NCI-H446 treated with DMSO at 0.1 percent for 48 hours (cell line): ENCODE measurements at regions not wholly inside any gene's neighbourhood (a gene's known extent, or its start where the extent isn't known, plus 50 kb on each side); places are given as distances from the start of the nearest gene placed in this dataset.
"Not testable (repeated sequence)": the region's sequence is repeated elsewhere in the genome, so short reads cannot be mapped to it uniquely, and the experiment has no call there.

Experiments used
- DNase-seq: peaks from one replicate; lab custom pipeline; 2025; lab: John Stamatoyannopoulos, UW

DNA sequence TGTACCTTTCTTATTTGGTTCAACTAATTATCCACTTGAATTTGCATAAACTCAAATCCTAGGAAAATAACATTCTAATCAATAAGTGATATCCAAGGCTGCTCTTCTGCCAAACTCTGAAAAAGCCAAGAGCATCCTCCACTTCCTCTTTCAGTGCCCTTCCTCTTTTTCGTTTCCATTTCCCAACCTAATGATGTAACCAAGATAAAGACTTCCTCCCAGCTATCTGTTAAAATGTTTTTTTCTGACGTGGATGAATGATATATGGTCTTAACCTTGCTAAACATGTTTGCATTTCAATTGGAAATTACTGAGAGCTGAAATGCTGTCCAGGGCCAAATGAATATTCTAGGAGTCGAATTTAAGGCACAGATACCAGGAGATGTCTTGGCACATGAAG, 459.5 kb upstream of the PDE3A start:
- DNase-seq = no peak

DNA sequence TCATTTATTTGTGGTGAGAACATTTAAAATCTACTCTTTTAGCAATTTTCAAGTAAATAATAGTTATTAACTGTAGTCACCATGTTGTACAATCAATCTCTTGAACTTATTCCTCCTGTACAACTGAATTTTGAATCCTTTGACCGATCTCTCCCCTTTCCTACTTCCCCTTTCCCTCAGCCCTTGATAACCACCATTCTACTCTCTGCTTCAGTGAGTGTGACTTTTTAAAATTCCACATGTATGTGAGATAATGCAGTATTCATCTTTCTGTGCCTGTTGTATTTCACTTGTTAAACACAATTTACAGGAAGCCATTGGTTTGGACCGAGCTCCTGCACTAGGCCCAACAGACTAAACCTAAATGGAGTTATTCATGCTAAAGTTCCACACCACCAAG, 458.9 kb upstream of the PDE3A start:
- no peak for DNase-seq

DNA sequence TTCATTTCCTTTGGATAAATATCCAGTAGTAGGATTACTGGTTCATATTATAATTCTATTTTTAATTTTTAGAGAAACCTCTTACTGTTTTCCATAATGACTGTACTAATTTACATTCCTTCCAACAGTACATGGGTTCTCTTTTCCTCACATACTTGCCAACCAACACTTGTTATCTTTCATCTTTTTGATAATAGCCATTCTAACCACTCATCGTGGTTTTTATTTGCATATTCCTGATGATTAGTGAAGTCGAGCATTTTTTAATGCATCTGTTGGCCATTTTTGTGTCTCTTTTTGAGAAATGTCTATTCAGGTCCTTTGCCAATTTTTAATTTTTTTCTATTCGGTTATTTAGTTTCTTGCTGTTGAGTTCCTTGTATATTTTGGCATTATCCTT, 457.7 kb upstream of the PDE3A start:
- DNase-seq = no peak

DNA sequence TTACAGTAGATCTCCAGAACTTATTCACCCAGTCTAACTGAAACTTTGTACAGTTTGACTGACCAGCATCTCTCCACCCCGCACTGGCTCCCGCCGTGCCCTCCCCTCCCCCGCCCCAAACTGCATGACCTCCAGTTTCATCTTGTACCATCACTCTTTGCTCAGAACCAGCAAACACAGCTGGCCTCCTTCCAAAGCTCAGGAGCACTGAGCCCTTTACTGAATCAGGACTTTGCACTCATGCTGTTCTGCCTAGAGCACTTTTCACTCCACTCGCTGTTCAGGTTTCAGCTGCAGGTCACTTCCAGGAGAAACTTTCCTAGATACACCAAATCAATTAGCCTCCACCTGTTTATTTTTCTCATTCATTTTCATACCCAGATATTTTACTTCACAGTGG, 455.3 kb upstream of the PDE3A start:
- no peak for DNase-seq

DNA sequence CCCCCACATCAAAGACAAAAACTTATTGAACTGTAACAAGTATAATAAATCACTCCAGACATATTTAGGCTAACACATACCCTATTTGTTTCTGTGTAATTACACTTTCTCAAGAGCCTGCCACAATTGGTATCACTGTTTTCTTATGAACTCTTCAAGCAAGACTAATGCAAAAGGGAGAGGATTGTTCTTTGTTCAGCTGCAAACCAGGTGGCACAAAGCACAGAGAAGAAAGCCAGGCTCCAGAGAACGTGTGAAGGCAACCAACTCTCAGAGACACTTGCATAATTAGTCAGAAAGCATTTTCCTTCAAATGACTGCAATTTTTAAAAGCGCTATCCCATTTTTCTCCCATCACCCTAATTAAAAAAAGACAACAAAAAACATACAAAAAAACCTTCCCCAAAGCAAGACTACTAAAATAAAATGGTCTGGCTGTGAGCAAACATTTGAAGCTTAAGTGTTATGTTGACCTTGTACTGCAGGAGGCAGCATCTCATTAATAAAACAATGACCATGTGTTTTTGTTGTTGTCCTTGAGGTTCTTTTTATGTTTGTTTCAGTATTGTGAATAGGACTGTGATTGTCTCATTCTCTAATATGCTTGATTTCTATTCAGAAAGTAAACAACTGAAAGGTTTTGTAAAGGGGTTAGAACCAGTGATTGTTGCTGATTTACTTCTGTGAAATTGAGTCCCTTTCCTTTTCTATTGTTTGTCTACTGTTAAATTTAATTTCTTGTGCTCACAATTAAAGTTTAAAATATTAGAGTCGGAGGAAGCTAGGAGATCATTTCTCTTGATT, 452.7 kb upstream of the PDE3A start:
- peak; percentile 51 for DNase-seq

DNA sequence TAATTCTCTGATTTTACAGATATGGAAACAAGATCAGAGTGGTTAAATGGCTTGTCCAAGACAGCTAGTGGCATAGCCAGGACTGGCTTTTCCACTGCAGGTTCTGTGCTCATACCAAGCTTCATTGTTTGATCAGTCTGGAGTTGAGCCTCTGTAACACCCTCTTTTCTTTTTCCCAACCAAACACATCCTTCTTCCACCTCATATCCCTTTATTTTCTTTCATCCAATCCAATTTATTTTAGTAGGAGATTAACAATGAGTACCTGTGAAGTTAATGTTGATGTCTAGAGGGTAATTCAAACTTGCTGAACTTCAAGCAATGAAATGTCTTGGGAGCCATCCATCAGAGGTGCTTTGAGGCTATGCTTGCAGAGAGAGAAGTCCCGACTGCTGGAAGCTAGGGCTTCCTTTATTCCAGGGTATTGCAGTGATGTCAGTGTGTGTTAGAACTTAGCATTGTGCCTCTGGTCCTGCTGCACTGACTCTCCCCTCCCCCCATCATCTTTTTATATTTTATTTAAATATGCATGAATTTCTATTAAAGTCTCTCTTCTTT, 452.1 kb upstream of the PDE3A start:
- DNase-seq = no peak

DNA sequence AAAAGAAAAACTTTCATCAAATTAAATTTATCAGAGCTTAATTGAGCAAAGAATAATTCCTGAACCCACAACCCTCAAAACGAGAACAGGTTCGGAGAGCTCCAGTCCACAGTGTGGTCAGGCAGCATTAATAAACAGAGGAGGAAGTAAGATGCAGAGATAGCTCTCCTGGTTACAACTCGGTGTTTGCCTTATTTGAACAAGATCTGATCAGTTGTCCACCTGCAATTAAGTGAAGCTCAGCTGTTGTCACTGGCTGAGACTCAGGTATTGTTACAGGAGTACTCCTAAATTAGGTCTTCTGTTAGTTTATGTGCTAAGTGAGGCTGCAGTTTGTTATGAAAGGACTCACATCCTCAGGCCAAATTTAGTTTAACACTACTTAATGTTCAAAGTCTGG, 451.4 kb upstream of the PDE3A start:
- no peak for DNase-seq

DNA sequence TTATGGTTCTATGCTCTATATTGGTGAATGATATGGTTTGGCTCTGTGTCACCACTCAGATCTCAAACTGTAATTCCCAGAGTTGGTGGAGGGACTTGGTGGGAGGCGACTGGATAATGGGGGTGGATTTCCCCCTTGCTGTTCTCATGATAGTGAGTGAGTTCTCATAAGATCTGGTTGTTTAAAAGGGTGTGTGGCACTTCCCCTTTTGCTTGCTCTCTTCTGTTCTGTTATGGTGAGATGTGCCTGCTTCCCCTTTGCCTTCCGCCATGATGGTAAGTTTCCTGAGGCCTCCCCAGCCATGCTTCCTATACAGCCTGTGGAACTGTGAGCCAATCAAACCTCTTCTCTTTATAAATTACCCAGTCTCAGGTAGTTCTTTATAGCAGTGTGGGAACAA, 446.6 kb upstream of the PDE3A start:
- not testable (repeated sequence) for DNase-seq

DNA sequence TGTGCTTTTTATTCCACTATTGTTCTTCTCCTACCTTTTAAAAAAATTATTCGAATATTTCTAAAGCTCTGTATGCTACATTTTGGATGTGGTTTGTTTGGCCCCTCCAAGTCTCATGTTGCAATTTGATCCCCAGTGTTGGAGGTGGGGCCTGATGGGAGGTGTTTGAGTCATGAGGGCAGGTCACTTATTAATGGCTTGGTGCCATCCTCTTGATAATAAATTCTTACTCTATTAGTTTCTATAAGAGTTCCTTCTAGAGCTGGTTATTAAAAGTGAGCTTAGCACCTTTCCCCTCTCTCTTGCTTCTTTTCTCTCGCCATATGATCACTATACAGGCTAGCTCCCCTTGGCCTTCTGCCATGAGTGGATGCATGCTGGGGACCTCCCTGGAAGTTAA, 445.6 kb upstream of the PDE3A start:
- no peak for DNase-seq

DNA sequence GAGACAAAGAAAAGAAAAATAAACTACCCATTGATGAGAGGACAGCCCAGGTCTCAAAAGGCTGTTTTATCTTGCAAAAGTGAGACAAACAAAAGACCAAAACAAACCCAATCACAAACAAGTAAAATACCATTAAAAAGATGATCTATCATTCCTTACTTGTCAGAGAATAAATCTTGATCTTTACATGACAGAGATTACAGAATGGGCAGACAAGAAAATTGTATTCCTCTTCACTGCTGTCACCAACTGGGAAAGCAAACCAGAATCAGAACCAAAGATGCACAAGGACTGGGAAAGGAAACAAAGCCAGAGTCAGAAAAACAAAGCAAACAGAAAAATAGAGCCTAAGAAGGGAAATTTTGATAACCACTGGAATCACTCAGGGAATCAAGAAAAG, 444.0 kb upstream of the PDE3A start:
- no peak for DNase-seq

DNA sequence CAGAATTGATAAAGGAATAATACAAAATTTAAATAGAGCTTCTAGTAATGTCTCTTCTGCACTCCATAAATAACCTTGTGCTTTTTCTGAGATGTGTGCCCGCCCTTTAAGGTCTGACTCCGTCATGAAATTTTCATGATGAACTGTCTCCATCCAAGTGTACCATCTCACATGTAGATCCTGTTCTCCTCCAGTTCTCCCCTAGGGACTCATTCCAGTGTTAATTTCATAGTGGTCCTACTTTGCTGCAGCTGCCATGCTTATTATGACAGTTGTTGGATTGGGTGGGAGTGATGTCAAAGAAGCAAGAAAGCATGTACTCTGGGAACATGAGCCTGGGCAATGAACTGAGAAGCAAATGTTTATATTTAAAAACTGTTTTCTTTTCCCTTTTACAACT, 442.5 kb upstream of the PDE3A start:
- no peak for DNase-seq

DNA sequence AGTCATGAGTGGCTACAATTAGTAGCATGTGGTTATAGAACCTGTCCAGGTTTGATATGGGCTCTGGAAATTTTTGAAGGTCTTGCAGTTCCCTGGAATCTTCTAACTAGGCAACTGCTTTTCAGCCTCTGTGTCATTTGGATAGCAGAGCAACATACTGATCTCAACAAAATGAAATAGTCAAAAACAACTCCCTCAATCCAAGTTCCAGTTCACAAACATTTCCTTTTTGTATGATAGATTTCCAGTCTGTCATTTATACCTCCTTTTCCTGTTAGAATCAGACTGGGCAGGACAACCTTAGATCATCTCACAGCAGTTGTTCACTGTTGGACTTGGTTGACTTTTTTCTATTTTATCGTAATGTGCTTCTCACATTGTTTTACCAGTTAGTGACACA, 442.1 kb upstream of the PDE3A start:
- DNase-seq = no peak

DNA sequence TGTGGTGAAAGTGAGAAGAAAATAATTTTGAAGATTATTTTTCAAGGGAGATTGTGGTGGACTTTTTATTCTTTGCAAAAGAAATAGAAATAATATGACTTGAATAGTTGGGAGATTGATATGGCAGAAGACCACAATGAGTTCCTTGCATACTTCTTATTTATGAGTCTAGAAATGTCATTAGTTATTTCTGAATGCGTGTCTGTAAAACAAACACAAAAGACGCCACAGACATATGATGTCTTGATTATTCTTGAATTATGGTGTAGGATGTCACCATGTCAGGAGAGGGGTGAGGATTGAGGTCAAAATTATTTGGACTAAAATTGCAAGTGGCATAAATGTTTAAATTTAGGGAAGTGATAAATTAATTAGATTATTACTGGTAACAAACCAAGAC, 440.7 kb upstream of the PDE3A start:
- no peak for DNase-seq

DNA sequence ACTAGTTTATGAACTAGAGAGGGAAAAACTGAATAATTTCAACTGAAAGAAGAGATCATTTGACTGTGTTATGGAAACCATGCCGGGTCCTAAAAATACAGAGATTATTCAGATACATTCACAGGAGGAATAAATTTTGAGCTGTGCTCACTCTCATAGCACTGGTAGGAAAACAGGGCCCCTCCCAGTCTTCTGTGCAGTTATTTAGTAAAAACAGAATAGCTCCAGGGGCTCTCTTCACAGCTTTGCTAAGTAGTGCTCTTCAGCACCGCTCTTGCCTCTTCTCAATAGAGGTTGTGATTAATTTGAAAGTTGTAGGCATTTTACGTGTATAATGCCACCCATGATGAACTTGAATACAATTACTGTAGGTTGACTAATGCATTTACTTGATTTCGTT, 435.9 kb upstream of the PDE3A start:
- DNase-seq = no peak

DNA sequence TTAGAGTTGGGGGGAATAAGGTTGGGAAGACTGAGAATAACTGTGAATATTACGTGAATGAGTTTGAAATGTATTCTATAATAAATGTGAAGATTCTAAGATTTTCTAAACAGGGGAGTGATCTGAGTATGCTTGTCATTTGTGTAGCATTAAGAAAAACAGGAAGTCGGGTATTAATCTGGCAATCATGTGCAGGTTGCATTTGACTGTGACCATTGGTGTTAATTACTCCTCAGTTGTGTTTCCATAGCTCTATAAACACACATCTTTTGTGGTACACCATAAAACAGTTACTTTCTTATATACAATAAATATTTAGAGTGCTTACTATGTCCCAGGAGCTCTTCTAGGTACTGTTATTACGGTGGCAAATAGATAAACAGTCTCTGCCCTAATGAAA, 434.4 kb upstream of the PDE3A start:
- DNase-seq = no peak

DNA sequence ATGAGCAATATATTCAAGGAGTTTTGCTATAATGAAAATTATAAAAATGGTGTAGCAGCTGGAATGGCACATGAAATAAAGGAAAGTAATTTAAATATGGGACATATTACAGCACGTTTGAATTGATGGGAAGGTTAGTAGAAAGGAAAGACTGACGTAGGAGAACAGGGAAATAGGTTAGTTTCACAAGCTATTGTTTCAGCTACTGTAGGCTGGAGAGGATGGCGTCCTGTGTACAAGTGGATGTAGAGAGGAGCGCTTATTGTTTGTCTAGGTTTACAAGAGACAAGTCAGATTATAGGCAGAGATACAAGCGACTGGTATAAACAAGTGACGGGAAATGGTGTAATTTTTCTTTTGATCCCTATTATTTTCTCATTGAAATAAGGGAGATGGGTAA, 431.2 kb upstream of the PDE3A start:
- DNase-seq = no peak

DNA sequence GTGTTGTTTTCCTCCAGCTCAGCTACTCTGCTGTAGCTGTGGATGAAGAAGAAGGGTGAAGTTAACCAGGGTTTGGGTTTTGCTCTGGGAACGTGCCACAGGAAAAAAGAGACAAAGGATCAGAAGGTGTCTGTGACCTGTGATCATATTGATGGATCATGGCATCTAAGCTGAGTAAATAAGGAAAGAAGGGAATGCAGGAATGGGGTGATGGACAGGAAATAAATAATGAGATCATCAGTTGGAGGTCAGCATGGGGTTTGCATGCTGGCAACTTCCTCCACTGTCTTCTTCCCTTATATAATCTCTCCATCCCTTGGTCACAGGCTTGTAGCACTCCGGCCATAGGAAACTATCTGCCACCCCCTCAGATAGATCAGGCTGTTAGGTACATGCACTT, 430.3 kb upstream of the PDE3A start:
- no peak for DNase-seq

DNA sequence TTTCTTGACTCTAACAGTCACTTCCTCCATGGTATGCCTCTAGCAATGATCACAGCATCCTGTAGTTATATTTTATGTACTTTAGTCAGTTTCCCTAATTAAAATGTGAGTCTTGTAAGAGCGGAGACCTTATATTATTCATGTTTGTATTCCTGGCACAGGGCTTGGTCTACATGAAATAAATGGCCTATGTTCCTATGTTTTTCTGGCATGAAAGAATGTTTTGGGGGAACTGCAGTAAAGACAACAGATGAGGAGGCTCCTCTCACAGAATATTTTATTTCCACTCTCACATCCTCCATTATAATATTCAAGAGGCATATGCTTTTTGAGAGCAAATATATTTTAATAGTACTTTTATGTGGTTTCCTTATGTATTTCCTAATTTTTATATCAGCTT, 429.8 kb upstream of the PDE3A start:
- no peak for DNase-seq

DNA sequence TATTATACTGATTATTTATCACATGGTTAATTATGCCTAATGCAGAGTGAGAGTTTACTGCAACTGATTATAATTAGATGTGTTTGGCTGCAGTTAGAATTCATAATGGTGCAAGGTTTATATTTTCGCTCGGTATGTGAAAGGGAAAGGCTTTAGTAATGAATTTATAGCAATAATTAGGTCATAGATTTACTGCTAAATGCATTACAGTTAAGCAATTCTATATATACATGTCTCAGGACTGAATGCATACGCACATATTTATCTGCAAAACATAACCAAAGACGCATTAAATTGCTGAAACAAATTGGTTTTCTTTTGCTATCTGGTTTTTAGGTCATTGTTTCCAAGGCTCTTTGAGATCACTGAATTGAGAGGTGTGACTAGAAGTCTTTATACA, 428.1 kb upstream of the PDE3A start:
- no peak for DNase-seq

DNA sequence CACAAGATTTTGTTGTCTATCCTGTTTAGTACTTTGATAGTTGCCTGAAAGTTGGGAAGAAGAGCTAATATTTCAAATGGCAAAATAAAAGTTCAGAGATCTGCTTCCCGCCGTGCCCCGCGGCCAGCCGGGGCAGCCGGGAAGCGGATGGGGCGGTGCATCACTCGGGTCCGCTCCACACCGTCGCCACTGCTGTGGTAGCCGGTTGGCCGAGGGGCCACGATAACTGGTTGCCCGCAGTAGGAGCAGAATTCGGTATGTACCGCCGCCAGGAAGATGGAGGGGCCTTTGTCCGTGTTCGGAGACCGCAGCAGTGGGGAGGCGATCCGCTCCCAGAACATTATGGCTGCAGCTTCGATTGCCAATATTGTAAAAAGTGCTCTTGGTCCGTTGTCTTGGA, 427.2 kb upstream of the PDE3A start:
- no peak for DNase-seq

DNA sequence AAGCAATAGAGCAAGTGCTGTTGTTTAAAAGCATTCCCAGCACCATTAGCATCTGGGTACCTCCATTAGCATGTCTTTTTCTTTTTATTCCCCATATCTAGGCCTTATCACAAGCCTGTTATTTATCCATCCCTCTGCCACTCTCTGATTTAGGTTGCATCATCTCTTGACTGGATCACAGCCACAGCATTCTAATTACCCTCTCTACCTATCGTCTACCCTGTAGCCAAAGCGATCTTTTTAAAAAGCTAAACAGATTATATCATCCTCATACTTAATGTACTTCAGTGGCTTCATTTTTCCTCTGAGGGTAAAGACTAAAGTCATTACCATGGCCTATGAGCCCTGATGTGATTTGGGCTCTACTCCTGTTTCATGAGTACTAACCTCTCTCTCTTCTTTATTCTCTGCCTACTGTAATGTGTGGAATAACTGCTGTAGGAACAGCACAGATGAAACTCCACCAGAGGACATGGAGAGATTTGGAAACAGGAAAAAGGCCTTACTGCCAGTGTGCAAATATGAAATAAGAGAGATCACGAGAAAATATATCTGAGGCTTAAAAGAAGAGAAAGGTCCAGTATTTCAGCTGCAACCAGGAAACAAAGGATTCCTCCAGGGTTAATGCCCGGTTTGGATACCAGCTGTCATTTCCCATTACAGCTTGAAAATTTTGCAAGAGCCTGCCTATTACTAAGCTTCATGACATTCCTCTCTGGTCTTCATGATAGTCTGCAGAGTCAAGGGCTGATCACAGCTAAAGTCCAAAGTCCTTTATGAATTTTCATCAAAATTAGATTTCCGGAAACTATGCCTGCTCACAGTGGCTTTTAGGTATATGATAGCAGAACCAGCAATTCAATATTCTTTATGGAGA, 422.5 kb upstream of the PDE3A start:
- peak; percentile 49 for DNase-seq

DNA sequence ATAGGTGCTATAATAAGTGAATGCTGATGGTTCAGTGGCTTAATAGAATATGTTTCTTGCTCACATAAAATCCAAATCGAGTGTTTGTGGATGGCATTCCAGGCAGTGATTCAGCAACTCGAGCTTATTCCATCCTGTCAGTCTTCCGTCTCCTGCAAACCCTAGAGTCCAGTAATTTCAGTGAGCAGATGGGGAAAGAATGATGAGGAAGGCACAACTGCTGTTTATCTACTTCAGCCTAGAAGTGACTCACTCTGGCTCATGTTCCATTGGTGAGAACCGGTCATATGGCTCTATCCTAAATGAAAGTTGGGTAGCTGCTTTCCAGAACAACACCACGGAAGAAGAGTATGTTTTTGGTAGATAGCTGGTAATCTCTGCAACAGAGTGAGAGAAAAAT, 421.8 kb upstream of the PDE3A start:
- peak; percentile 93 for DNase-seq

DNA sequence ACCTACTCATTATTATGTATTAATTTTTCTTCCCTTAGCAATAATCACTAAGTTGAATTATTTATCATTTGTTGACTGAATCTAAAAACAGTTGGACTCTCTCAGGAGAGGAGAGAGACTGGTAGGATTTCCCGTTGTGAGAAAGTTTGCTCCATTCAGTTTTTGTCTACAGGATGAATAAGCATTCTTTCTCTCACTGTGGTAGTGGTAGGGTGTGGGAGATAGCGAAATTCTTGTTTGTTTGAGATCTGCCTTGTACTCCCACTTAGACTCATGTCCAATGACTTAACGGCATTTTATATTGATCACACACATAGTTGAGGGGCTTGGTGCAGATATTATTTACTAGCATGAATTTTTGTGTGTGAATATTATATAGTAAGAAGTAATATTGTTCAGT, 421.0 kb upstream of the PDE3A start:
- no peak for DNase-seq
